NCI-H1092 treated with DMSO at 0.1 percent for 48 hours (cell line): ENCODE measurements at regions not wholly inside any gene's neighbourhood (a gene's known extent, or its start where the extent isn't known, plus 50 kb on each side); places are given as distances from the start of the nearest gene placed in this dataset.

Source experiments
- DNase-seq: peaks from one replicate; lab custom pipeline; 2025; lab: John Stamatoyannopoulos, UW

- no peak for DNase-seq
Observed at GRCh38 chr2:196249171-196249570, 77.8 kb upstream of the STK17B start.

GRCh38 chr2:196249860-196250259, 78.5 kb upstream of the STK17B start:
- DNase-seq: no peak

GRCh38 chr2:196251132-196251531, 79.8 kb upstream of the STK17B start:
- no peak for DNase-seq

GRCh38 chr2:196252408-196253115, 81.2 kb upstream of the STK17B start:
- no peak for DNase-seq

GRCh38 chr2:196253116-196253480, 81.7 kb upstream of the STK17B start:
- no peak for DNase-seq

- no peak for DNase-seq
Observed at GRCh38 chr2:196256585-196256984, 85.2 kb upstream of the STK17B start.

GRCh38 chr2:196257086-196257485, 85.7 kb upstream of the STK17B start:
- no peak for DNase-seq

GRCh38 chr2:196258407-196258806, 87.0 kb upstream of the STK17B start:
- DNase-seq: no peak

- no peak for DNase-seq
Observed at GRCh38 chr2:196259507-196260481, 88.4 kb upstream of the STK17B start.

- no peak for DNase-seq
Observed at GRCh38 chr2:196260546-196260945, 89.2 kb upstream of the STK17B start.

GRCh38 chr2:196262606-196263005, 91.2 kb upstream of the STK17B start:
- no peak for DNase-seq

- DNase-seq: no peak
Observed at GRCh38 chr2:196263181-196263747, 91.9 kb upstream of the STK17B start.

GRCh38 chr2:196266351-196266750, 95.0 kb upstream of the STK17B start:
- no peak for DNase-seq

GRCh38 chr2:196266855-196267254, 95.5 kb upstream of the STK17B start:
- DNase-seq: no peak

- DNase-seq: no peak
Observed at GRCh38 chr2:196268025-196268424, 96.6 kb upstream of the STK17B start.

GRCh38 chr2:196268538-196269338, 97.4 kb upstream of the STK17B start:
- no peak for DNase-seq

GRCh38 chr2:196271795-196272194, 100.4 kb upstream of the STK17B start:
- no peak for DNase-seq

GRCh38 chr2:196274387-196274809, 103.0 kb upstream of the STK17B start:
- no peak for DNase-seq

- no peak for DNase-seq
Observed at GRCh38 chr2:196275646-196276352, 104.4 kb upstream of the STK17B start.

GRCh38 chr2:196276421-196276820, 105.0 kb upstream of the STK17B start:
- DNase-seq: no peak

- DNase-seq: no peak
Observed at GRCh38 chr2:196277002-196277401, 105.6 kb upstream of the STK17B start.
